Activated CD4-positive, alpha-beta T cell treated with anti-CD3 and anti-CD28 coated beads for 36 hours (primary cell): ENCODE measurements at regions not wholly inside any gene's neighbourhood (a gene's known extent, or its start where the extent isn't known, plus 50 kb on each side); places are given as distances from the start of the nearest gene placed in this dataset.

Experiments
- ATAC-seq: fragments of 200-7000 bp; cut with Tn5 transposase; one replicate; pipeline ENCODE4 v1.10.0; 2021; ENCODE audit warnings: mild to moderate bottlenecking, moderate library complexity
- CTCF ChIA-PET: fragments of 350-600 bp; sonication (Branson Sonifier 250); formaldehyde crosslinking; loops from one replicate; lab custom pipeline; 2021; ENCODE audit warnings: antibody characterized with exemption; lab: Charles Lee
- POLR2A ChIA-PET: fragments of 350-600 bp; sonication (Branson Sonifier 250); formaldehyde crosslinking; loops from one replicate; lab custom pipeline; 2021; ENCODE audit warnings: antibody characterized with exemption, inconsistent platforms; lab: Charles Lee
- DNase-seq: peaks from one replicate; pipeline ENCODE4 v3.0.0-alpha.2; 2020
- H3K27ac Mint-ChIP-seq: one replicate; pipeline ENCODE4 v1.8.0; 2021; ENCODE audit warnings: mixed read lengths
- H3K27me3 Mint-ChIP-seq: one replicate; pipeline ENCODE4 v1.8.0; 2021; ENCODE audit warnings: mixed read lengths
- H3K36me3 Mint-ChIP-seq: one replicate; pipeline ENCODE4 v1.8.0; 2021; ENCODE audit warnings: low read depth, mixed read lengths
- H3K4me1 Mint-ChIP-seq: one replicate; pipeline ENCODE4 v1.8.0; 2021; ENCODE audit warnings: mixed read lengths
- H3K4me3 Mint-ChIP-seq: one replicate; pipeline ENCODE4 v1.8.0; 2021; ENCODE audit warnings: mild to moderate bottlenecking, moderate library complexity, mixed read lengths
- H3K9me3 Mint-ChIP-seq: one replicate; pipeline ENCODE4 v1.8.0; 2021; ENCODE audit warnings: low read depth, mixed read lengths
- intact Hi-C, 2 experiments: fragments of 100-400 bp; cut with DNase I in 1 of 2; cut with micrococcal nuclease in 1 of 2; formaldehyde crosslinking; loops; one replicate each; pipeline versions ENCODE4 v1.14.2 to v1.15.1; 2022 to 2024; cut with DNase I, micrococcal nuclease

DNA sequence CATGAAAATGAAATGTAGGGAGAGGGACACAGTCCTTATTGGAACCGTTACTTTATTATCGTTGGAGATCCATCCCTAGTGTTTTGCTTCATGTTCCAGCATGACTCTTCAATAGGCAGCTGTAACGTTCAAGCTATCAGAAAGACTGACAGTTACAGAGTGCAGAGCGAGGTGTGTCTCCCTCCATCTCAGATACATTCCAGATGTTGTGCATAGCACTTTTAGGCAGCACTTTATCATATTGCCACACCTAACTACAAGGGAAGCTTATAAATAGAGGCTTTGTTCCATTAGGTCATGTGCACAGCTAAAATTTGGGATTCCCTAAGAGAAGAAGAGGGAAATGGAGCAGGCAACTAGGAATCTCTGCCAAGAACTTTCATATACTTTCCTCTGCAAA is 1009.6 kb downstream of the ROBO2 start:
- Mint-ChIP-seq H3K36me3 (no peaks in the 10 kb centered on the region), H3K4me3 (no peak overlapping the region), H3K27me3 (no peaks in the 10 kb centered on the region), H3K9me3 (peaks cover 8% of the 10 kb centered on the region), H3K4me1 (no peaks in the 10 kb centered on the region), H3K27ac (no peak overlapping the region)
- intact Hi-C loops, result no loop called here
- POLR2A ChIA-PET, result no interaction called here
- no peak for DNase-seq
- CTCF ChIA-PET, result no interaction called here
- ATAC-seq, result no peak

DNA sequence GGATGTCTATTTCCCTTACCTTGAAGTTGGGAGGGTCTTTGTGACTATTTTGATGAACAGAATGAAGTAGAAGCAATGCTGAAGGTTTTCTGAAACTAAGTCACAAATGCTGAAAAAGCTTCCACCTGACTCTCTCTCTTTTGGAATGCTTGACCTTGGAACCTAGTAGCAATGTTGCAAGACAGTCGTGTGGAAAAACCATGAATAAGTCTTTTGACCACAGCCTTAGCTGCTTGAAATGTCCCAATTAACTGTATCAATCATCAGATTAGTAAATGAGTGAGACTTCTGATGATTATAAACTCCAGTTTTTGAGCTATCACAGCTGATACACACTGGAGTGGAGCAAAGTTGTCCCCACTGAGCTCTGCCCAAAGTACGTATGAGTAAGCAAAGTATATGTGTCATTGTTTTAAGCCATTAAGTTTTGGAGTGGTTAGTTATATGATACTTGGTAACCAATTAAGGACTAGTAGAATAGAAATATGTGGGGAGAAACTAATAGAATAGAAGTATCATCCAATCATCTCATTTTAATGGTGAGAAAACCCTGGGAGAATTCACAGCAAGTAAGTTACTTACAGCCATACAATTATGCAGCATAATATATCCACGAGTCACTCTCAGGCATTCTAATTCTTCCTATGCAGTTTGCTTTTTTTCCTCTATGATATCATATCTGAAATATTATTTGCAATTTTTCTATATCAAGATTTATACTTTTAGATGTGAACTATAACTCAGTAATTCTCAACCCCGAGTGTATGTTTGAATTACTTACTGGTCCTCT is 1010.6 kb downstream of the ROBO2 start:
- POLR2A ChIA-PET, result no interaction called here
- ATAC-seq (no peak), DNase-seq (no peak)
- intact Hi-C loops, result no loop called here
- H3K36me3 Mint-ChIP-seq, result no peaks in the 10 kb centered on the region
- no peaks in the 10 kb centered on the region for H3K4me1 Mint-ChIP-seq
- CTCF ChIA-PET, result no interaction called here
- H3K9me3 Mint-ChIP-seq, result peaks cover 14% of the 10 kb centered on the region
- H3K4me3 Mint-ChIP-seq, result no peak overlapping the region
- no peak overlapping the region for H3K27ac Mint-ChIP-seq
- H3K27me3 Mint-ChIP-seq, result no peaks in the 10 kb centered on the region

DNA sequence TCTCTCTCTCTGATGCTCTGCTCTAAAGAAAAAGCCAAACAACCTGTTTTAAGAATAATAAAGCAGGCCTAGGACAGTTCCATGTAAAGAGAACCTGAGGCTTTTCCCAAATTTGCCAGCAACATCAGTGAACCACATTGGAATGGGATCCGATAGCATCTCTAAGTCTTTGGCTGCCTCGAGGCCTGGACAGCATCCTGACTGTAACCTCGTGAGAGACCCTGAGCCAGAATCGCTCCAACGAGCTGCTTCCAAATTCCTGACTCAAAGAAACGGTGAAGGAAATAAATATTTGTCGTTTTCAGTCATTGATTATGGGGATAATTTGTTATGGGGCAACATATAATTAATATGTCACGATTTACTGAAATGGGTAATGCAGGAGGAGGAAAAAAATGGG is 1012.8 kb downstream of the ROBO2 start:
- Mint-ChIP-seq H3K9me3 (peaks cover 12% of the 10 kb centered on the region), H3K27ac (no peak overlapping the region), H3K4me1 (no peaks in the 10 kb centered on the region), H3K4me3 (no peak overlapping the region), H3K27me3 (no peaks in the 10 kb centered on the region), H3K36me3 (no peaks in the 10 kb centered on the region)
- intact Hi-C loops, result no loop called here
- POLR2A ChIA-PET, result no interaction called here
- CTCF ChIA-PET, result no interaction called here
- no peak for ATAC-seq
- no peak for DNase-seq

DNA sequence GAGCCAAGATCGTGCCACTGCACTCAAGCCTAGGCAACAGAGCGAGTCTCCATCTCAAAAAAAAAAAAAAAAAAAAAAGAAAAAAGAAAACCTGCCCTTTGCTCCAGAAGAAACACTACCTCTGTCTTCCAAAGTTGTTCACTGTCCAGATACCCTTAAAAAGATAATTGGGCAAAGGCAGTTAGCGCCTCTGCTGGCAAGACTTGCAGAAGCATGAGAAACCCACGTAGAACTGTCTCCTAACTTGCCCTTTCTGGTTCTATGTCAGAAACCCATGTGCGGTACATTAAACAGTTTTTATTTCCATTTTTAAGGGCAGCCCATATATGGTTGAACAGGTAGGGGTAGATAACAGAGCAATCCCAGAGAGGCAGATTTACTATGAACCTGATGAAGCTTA is 1026.4 kb downstream of the ROBO2 start:
- CTCF ChIA-PET, result no interaction called here
- H3K36me3 Mint-ChIP-seq, result no peaks in the 10 kb centered on the region
- POLR2A ChIA-PET, result no interaction called here
- DNase-seq, result no peak
- no peak overlapping the region for H3K27ac Mint-ChIP-seq
- H3K4me1 Mint-ChIP-seq, result no peaks in the 10 kb centered on the region
- intact Hi-C loops, result no loop called here
- H3K4me3 Mint-ChIP-seq, result no peak overlapping the region
- no peaks in the 10 kb centered on the region for H3K27me3 Mint-ChIP-seq
- peaks cover 4% of the 10 kb centered on the region for H3K9me3 Mint-ChIP-seq
- no peak for ATAC-seq

DNA sequence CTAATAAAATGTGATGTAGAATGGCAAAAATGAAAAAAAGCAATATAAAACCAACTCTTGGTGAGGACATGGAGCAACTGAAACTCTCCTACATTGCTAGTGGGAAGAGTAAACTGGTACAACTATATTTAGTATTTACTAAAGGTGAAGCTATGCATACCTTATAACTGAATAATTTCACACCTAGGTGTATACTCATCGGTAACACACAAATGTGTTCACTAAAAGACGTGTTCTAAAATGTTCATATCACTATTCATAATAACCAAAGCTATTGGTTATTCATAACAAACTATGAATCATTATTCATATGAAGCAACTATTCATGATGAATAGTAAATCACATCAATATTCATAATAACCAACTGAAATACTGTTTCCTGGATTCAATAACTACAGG is 1030.3 kb downstream of the ROBO2 start:
- intact Hi-C loops, result no loop called here
- CTCF ChIA-PET, result no interaction called here
- no peak overlapping the region for H3K4me3 Mint-ChIP-seq
- no peaks in the 10 kb centered on the region for H3K27me3 Mint-ChIP-seq
- POLR2A ChIA-PET, result no interaction called here
- no peak overlapping the region for H3K27ac Mint-ChIP-seq
- no peaks in the 10 kb centered on the region for H3K36me3 Mint-ChIP-seq
- peaks cover 4% of the 10 kb centered on the region for H3K9me3 Mint-ChIP-seq
- DNase-seq, result no peak
- ATAC-seq, result no peak
- no peaks in the 10 kb centered on the region for H3K4me1 Mint-ChIP-seq

DNA sequence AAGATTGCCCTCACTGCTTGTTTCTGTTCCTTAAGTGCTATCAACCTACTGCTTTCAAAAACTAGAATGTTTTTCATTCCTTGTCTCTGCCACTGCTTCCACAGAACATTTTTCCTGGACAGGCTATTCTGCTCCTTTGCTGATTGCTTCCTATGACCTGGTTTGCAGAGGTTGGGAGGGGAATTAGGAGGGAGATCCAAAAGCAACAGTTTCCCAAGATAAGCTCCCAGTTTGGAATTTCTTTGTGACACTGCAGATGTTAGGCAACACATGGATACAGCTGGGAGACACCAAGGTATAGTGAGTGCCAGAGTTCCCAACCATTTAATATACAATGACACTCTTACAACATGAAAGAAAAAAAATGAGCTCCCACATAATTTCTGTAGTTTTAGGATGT is 1036.5 kb downstream of the ROBO2 start:
- POLR2A ChIA-PET, result no interaction called here
- no peaks in the 10 kb centered on the region for H3K4me1 Mint-ChIP-seq
- H3K27me3 Mint-ChIP-seq, result no peaks in the 10 kb centered on the region
- CTCF ChIA-PET, result no interaction called here
- no peak overlapping the region for H3K4me3 Mint-ChIP-seq
- intact Hi-C loops, result no loop called here
- peaks cover 13% of the 10 kb centered on the region for H3K9me3 Mint-ChIP-seq
- DNase-seq, result no peak
- no peak for ATAC-seq
- no peak overlapping the region for H3K27ac Mint-ChIP-seq
- no peaks in the 10 kb centered on the region for H3K36me3 Mint-ChIP-seq

DNA sequence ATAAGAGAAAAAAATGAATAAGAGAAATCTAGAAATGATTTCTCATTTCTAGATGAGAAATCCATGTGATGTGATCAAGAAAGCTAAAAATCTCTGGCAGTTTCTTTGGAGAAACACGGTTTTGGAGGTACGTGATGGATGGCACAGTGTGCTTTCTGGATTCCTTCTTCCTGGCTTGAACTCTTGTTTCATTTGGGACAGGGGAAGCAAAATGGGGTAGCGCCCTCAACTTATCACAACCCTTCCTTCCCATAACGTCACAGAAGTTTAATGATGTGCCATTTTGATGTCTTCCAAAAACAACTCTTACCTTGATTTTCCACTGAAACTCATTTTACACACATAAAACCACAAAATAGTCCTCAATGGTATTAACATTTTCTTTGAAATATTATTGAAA is 1037.3 kb downstream of the ROBO2 start:
- CTCF ChIA-PET, result no interaction called here

DNA sequence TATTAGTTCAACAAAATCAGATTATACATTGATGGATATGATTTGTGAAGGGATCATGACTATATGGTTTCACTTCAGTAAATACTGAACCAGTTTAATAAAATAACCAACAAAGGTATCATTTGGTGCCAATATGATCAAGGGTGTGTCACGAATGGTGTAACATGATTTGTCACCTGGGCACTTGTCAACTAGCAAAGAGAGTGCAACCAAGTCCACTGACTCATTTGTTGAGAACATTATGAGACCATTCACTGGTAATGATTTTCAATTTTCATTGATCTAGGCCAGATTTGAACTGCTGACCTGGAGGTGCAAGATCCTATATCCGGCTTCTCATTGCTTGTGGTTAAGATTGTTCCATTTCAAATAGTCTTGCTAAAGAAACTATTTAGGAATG is 1037.9 kb downstream of the ROBO2 start:
- ChIA-PET POLR2A (no interaction called here), CTCF (no interaction called here)
- no peaks in the 10 kb centered on the region for H3K27me3 Mint-ChIP-seq
- no peak for DNase-seq
- H3K27ac Mint-ChIP-seq, result no peak overlapping the region
- intact Hi-C loops, result no loop called here
- H3K4me3 Mint-ChIP-seq, result no peak overlapping the region
- H3K9me3 Mint-ChIP-seq, result peaks cover 13% of the 10 kb centered on the region
- H3K4me1 Mint-ChIP-seq, result no peaks in the 10 kb centered on the region
- no peak for ATAC-seq
- H3K36me3 Mint-ChIP-seq, result no peaks in the 10 kb centered on the region

More for the DNA sequence above, 1037.3 kb downstream of the ROBO2 start:
- Mint-ChIP-seq H3K27me3 (no peaks in the 10 kb centered on the region), H3K4me3 (no peak overlapping the region), H3K9me3 (peaks cover 13% of the 10 kb centered on the region), H3K36me3 (no peaks in the 10 kb centered on the region), H3K4me1 (no peaks in the 10 kb centered on the region), H3K27ac (no peak overlapping the region)
- intact Hi-C loops, result no loop called here
- DNase-seq (no peak), ATAC-seq (no peak)
- POLR2A ChIA-PET, result no interaction called here

DNA sequence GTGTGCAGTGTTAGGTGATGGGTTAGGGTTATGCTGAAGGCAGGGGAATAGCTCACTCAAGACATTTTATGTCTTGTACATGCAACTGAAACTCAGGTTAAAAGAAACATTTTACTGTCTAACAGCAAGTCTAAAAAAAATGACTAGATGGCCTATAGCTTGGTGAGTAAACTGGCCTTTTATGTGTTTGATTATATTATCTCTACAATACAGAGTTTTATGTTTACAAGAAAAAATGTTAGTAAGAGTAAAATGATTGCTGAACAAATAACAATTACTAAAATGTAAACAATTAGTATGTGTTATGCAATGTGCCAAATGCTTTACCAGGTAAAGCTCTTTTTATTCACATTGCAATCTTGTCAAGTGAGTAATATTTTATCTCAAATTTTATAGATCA is 1039.6 kb downstream of the ROBO2 start:
- Mint-ChIP-seq H3K9me3 (peaks cover 11% of the 10 kb centered on the region), H3K27me3 (no peaks in the 10 kb centered on the region), H3K27ac (no peak overlapping the region), H3K4me1 (no peaks in the 10 kb centered on the region), H3K36me3 (no peaks in the 10 kb centered on the region), H3K4me3 (no peak overlapping the region)
- CTCF ChIA-PET, result no interaction called here
- intact Hi-C loops, result no loop called here
- ATAC-seq (no peak), DNase-seq (no peak)
- POLR2A ChIA-PET, result no interaction called here

DNA sequence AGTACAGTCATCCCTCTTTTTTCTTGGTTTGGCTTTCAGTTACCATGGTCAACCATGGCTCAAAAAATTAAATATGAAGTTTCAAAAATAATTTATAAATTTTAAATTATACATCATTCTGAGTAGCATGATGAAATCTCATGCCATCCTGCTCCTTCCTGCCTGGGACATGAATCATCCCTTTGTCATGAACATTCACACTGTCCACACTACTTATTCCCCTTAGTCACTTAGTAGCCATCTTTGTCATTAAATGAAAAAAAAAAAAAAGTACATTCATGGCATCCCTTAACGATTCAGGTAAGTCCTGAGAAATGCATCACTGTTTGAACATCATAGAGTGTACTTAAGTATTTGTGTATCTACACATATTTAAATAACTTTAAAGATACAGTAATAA is 1046.3 kb downstream of the ROBO2 start:
- DNase-seq (no peak), ATAC-seq (no peak)
- ChIA-PET POLR2A (no interaction called here), CTCF (no interaction called here)
- peaks cover 10% of the 10 kb centered on the region for H3K9me3 Mint-ChIP-seq
- no peak overlapping the region for H3K27ac Mint-ChIP-seq
- H3K4me3 Mint-ChIP-seq, result no peak overlapping the region
- intact Hi-C loops, result no loop called here
- no peaks in the 10 kb centered on the region for H3K27me3 Mint-ChIP-seq
- no peaks in the 10 kb centered on the region for H3K36me3 Mint-ChIP-seq
- no peaks in the 10 kb centered on the region for H3K4me1 Mint-ChIP-seq

DNA sequence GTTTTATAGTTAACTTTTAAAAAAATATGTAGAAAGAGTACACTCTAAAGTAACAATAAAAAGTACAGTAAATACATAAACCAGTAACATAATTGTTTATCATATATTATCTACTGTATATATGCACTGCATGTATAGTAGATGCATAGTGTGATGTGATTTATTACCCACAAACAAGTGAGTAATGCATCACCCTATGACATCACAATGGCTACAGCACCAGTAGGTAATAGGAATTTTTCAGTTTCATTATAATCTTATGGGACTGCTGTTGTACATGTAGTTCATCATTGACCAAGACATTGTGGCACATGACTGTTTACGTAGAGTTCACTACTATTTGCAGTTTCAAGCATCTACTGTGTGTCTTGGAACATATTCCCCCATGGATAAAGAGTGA is 1047.2 kb downstream of the ROBO2 start:
- Mint-ChIP-seq H3K27me3 (no peaks in the 10 kb centered on the region), H3K36me3 (no peaks in the 10 kb centered on the region), H3K4me3 (no peak overlapping the region), H3K27ac (no peak overlapping the region), H3K9me3 (peaks cover 12% of the 10 kb centered on the region), H3K4me1 (no peaks in the 10 kb centered on the region)
- CTCF ChIA-PET, result no interaction called here
- ATAC-seq (no peak), DNase-seq (no peak)
- intact Hi-C loops, result no loop called here
- POLR2A ChIA-PET, result no interaction called here

DNA sequence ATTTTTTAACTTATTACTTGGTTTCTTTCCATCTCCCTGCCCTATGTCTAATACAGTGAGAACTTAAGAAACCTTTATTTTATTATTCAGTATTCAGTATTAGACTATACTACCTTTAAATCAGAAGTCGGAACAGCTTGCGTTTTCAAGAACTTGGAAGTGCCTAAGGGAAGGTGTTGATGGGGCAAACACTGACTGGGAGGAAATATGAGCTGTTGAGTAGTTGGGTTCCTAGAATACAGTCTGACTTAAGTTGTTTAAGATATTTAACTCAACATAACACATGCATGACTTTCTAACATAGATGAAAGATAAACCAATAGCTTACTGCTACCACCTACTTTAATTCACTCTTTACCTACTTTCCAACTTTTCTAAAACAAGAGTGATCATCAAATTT is 1048.1 kb downstream of the ROBO2 start:
- Mint-ChIP-seq H3K4me3 (no peak overlapping the region), H3K27me3 (no peaks in the 10 kb centered on the region), H3K9me3 (peaks cover 14% of the 10 kb centered on the region), H3K4me1 (no peaks in the 10 kb centered on the region), H3K27ac (no peak overlapping the region), H3K36me3 (no peaks in the 10 kb centered on the region)
- DNase-seq, result no peak
- ATAC-seq, result no peak
- CTCF ChIA-PET, result interaction anchor here (0.5 kb wide), 1 partner anchor 605 kb away, joined by 3 read pairs; no protein-coding TSS in a partner anchor
- POLR2A ChIA-PET, result no interaction called here
- intact Hi-C loops, result no loop called here
